Limb (tissue), 2 donors: ENCODE measurements at regions not wholly inside any gene's neighbourhood (a gene's known extent, or its start where the extent isn't known, plus 50 kb on each side); places are given as distances from the start of the nearest gene placed in this dataset.

ENCODE experiments used
- DNase-seq, 2 donors: peaks; one replicate each; pipeline ENCODE4 v3.0.0-alpha.2; 2016; ENCODE audit errors: extremely low spot score in 2 of 2

GRCh38 chr20:51266353-51266752 is 243.4 kb upstream of the KCNG1 start:
- no peak for DNase-seq

DNA sequence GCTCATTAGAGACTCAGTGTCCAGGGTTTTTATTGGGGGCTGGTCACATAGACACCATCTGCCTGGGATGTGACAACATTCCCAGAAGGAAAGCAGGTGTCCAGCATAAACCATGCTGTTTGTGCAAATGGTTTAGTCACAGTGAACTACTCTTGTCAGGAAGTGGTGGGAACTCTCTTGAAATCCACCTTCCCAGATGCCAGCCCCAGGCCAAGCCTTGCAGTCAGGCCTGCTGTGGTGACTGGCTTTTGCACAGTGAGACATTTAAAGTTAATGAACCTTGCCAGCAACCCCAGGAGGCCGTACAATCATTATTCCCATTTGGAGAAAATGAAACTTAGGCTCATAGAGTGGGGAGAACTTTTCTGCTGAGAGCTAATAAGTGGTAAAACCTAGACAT is 242.5 kb upstream of the KCNG1 start:
- no peak for DNase-seq

DNA sequence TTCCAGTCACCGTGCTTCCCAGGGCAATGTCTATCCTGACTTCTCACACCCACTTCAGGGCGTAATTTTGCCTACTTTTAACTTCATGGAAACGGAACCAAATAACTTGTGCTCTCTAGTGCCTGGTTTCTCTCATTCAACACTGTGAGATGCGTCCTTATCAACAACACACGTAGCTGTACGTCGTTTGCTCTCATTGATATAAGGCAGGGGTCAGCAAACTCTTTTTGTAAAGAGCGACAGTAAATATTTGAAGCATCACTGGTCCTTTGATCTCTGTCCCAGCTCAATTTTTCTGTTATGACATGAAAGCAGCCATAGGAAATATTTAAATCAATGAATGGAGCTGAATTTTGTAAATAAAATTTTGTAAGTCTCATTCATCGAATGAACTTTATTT is 239.3 kb upstream of the KCNG1 start:
- DNase-seq: no peak

GRCh38 chr20:51259455-51259854 is 236.5 kb upstream of the KCNG1 start:
- no peak for DNase-seq

- no peak for DNase-seq
Measured at GRCh38 chr20:51258582-51259165, 235.8 kb upstream of the KCNG1 start.

GRCh38 chr20:51255417-51255816 is 232.5 kb upstream of the KCNG1 start:
- DNase-seq: no peak

DNA sequence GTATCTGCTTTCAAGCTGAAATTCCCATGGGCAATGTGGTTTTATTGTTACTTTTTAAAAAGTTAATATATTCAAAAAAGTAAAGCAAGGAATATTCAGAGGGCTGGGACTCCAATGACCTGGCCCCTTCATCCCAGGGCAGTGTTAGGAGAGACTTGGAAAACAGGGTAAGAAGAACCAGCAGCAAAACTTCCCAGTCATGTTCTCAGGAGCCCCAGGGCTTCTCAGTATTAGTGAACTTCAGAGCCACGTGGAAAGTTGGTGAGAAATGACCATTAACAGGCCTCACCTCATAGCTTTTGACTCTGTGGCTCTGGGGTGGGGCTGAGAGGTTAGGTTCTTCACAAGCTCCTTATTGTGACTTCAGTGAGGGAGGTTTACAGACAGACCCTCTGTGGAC is 230.4 kb upstream of the KCNG1 start:
- DNase-seq: no peak

DNA sequence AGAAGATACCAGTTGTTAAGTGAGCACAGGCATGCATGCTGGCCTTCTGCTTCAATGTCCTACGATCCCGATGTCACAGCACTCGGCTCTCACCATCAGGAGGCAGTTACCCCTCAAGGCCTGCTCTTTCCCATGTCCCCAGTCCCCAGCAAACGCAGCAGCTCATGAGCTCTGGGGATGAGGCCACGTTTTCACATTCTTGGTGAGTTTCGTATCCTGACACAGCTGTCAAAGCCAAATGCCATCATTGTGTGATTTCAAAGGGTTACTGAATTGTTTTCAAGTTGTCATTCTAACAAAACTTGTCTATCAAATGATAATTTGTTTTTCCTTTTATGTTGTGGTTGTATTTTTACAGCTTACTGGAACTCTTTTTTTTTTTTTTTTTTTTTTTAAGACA is 226.9 kb upstream of the KCNG1 start:
- DNase-seq: no peak

GRCh38 chr20:51249215-51249614 is 226.3 kb upstream of the KCNG1 start:
- DNase-seq: no peak

DNA sequence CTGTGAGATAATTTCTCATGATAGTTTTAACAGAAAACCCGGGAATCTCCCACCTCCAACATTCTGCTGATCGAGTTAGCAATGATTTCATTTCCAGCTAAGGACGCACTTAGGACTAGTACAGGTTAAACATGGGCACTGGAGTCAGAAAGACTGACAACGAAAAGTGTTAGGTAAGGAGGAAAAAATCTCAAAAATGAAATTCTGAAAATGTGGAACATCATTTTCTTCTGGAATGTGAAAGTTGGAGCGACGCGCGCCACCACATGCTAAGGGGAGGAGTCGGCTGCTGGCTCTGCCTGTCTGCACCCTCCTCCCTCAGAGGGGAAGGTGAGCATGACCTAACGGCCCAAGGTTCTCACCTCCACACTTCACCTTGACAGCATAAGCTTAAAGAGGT is 221.6 kb upstream of the KCNG1 start:
- no peak for DNase-seq

DNA sequence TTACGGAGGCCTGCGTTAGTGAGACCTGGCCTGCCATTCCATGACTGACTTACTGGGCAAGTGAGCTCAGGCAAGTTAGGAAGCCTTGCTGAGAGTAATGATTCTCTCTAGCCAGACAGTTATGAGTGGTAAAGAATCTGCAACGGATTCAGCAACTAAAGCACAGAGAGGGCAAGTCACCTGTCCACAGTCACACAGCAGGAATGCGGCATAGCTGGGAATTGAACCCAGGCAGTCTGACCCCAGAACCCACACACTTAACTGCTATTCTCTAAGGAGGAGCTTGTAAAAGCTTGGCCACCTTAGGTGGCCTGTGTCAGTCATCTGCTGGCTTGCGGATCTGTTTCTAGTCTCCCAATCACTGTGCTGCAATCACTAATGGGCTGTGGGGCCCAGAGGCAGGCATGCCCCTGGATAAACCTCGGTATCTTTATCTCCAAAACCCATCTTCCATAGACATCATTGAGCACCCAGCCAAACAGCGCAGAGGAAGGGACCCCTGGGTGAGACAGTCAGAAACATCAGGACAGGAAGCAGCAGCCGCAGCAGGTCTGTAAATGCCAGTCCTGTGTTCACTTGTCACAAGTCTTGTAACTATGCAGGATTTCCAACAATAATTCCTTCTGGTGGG is 215.9 kb upstream of the KCNG1 start:
- no peak for DNase-seq

GRCh38 chr20:51237791-51238190 is 214.9 kb upstream of the KCNG1 start:
- no peak for DNase-seq

DNA sequence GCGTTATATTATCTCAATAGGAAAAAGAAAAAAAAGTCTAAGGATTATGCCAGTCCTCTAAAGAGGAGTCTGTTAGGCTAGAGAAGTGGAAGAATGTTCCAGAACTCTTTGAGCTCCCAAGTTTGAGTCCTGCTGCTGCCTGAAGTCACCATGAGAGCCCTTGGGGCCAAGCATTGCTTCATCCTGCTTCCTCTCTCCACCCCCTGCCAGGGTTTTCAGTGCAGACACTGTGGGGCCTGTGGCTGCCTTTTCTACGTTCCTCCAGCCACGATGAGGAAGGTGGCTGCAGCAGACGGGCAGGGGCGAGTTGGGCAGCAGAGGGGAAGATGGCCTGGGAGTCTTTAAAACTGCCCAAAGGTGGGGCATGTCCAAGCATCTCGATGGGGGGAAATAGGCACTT is 214.4 kb upstream of the KCNG1 start:
- no peak for DNase-seq

GRCh38 chr20:51236421-51236820 is 213.5 kb upstream of the KCNG1 start:
- DNase-seq: no peak

DNA sequence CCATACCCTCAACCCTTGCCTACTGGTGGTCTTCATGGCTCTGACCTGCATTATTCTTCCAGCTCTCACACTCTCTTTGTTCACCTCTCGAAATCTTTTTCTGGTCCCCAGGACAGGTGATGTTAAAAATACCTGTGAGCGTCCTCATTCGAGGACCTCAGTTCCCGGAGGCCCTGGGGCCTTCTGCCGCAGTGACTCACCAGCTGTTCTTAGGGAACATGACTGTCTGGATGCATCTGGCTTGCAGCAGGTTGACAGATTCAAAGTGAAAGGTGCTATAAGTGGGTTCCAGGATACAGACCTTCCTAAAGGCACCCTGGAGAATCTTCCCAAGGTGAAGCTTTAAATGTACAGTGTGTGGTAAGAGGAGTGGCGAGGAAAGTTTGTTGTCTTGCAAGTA is 210.4 kb upstream of the KCNG1 start:
- DNase-seq: no peak

GRCh38 chr20:51230727-51231126 is 207.8 kb upstream of the KCNG1 start:
- no peak for DNase-seq

- DNase-seq: no peak
Measured at GRCh38 chr20:51228763-51229162, 205.9 kb upstream of the KCNG1 start.

DNA sequence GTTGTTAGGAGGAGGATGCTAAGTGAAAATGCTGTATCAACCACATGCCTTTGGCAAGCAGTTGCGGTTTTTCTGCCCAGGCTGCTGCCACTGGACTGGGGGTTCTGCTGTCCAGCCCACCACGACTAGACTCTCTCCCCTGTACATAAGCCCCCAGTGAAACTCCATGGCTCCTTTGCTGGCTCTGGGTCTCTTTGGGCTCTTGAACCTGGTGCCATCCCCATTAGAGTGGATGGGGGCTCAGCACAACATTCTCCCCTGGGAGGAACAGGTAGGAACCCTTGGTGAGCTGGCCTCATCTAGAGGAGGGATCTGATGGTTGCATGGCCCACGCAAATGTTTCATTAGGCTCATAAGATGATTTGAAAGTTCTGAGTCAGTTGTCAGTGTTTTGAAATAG is 204.8 kb upstream of the KCNG1 start:
- DNase-seq: no peak

GRCh38 chr20:51223183-51223720 is 200.3 kb upstream of the KCNG1 start:
- DNase-seq: no peak

DNA sequence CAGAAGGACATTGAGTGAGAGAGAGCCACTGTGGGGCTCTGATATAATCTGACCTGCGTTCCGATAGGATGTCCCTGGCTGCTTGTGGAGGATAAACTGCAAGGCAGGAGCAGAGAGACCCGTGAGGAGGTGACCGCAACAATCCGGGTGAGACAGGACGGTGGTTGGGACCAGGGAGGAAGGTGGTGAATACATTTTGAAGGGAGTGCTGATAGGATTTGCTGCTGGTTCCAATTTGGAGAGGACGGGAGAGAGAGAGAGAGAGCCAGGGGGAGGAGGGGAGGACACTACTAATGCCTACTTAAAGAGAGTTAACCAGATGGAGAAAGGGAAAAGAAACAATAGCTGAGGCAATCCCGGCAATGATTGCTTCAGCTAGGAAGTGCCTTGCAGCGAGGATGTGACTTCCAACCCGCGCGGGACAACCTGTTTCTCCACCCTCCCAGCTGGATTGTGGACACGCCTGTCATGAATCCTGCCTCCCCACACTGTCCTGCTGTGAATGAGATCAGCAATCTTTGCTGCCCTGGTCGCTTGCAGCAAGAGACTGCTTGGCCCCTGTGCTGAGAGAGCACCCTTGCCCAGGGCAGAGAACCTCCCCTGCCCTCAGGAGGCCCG is 199.0 kb upstream of the KCNG1 start:
- no peak for DNase-seq

DNA sequence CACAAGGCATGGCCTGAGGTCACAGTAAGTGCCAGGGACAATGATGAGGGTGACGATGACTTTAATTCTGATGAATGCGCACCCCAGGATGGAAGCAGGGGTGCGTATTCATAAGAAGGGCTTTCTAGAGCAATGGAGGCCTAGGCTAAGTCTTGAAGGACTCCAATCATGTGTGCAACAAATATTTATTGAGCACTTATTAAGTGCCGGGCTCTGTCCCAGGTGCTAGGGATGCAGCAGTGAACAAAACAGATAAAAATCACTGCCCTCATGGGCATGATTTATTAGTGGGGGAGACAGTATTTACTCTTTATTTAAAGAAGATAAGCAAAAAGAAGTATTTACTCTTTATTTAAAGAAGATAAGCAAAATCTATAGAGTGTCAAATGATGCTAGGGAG is 198.2 kb upstream of the KCNG1 start:
- DNase-seq: no peak

DNA sequence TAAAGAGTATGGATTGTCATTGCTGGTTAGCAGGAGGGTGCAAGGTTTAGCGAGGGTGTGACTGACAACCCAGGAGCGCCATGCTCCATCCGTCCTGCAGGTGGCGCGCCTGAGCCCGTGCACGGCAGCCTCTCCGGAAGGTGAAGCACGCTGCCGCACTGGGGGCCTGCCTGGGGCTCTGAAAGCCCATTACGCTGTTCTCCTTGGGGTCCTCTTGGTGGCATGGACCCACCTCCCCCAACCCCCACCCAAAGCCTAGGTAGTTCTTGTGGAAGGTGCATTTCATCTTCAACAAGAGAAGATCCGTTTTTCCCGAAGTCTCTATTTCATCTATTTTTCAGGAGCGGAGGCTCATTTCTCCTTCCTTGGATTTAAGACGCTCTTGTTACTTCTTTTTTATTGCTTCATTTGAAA is 197.4 kb upstream of the KCNG1 start:
- peak; percentile 10 to 61 for DNase-seq

GRCh38 chr20:51219544-51219943 is 196.6 kb upstream of the KCNG1 start:
- DNase-seq: no peak
